Activated CD4-positive, alpha-beta T cell treated with anti-CD3 and anti-CD28 coated beads, Interleukin-2, amount 10 ng/mL, durations not matched to agents 24 days and 14 days (primary cell): ENCODE measurements at regions not wholly inside any gene's neighbourhood (a gene's known extent, or its start where the extent isn't known, plus 50 kb on each side); places are given as distances from the start of the nearest gene placed in this dataset.
"Not testable (repeated sequence)": the region's sequence is repeated elsewhere in the genome, so short reads cannot be mapped to it uniquely, and the experiment has no call there.

ENCODE experiments used
- DNase-seq: peaks from one replicate; pipeline ENCODE4 v3.0.0; 2022
- H3K27ac Mint-ChIP-seq: one replicate; pipeline ENCODE4 v1.8.0; 2022; ENCODE audit warnings: mild to moderate bottlenecking, mixed read lengths
- H3K27me3 Mint-ChIP-seq: one replicate; pipeline ENCODE4 v1.8.0; 2022; ENCODE audit warnings: mixed read lengths
- H3K36me3 Mint-ChIP-seq: one replicate; pipeline ENCODE4 v1.8.0; 2022; ENCODE audit warnings: low read depth, mild to moderate bottlenecking, mixed read lengths
- H3K4me1 Mint-ChIP-seq: one replicate; pipeline ENCODE4 v1.8.0; 2021; ENCODE audit warnings: mixed read lengths
- H3K4me3 Mint-ChIP-seq: one replicate; pipeline ENCODE4 v1.8.0; 2022; ENCODE audit warnings: mild to moderate bottlenecking, moderate library complexity, mixed read lengths
- H3K9me3 Mint-ChIP-seq: one replicate; pipeline ENCODE4 v1.8.0; 2021; ENCODE audit warnings: mixed read lengths
- intact Hi-C: fragments of 100-400 bp; cut with micrococcal nuclease; formaldehyde crosslinking; loops from one replicate; pipeline ENCODE4 v1.15.1; 2023

GRCh38 chr13:19123502-19123901 lies 58.1 kb downstream of the TUBA3C start:
- no peaks in the 10 kb centered on the region for H3K36me3 Mint-ChIP-seq
- no peak overlapping the region for H3K4me3 Mint-ChIP-seq
- intact Hi-C loops: no loop called here

DNA sequence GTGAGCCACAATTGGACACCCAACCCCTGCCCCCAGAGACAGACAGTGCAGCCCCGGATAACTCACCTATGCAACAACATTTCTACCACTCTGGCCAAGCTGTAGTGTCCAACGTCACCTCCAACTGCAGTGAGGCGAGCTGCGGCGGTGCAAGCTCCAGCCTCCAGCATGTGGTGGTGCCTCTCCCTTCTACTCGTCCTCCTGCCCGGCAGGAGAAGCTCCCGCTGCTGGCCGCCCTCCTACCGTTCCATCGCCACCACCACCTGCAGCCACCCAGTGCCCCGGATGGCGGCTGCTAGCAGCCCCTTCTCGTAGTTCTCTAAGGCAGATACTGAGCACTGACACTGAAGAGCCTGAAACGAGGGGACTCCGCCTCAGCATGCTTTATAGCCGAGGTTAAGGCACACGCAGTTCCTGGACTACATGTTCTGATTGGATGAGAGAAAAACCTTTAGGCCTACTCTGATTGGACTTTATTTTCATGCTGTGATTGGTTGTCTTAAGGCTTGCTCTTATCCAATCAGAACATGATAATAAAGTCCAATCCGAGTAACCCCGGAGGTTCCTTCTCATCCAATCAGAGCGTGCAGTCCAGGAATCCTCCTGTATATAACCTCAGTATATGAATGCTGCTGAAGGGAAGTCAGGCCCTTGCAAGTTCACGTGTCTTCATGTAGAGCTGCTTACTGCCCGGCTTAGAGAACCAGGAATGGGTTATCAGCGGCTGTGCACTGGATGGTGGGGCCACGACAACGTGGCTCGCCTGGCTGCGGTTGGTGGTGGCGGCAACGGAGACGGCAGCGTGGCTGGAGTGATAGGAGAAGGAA lies 63.5 kb downstream of the TUBA3C start:
- H3K4me1 Mint-ChIP-seq: no peaks in the 10 kb centered on the region
- H3K27ac Mint-ChIP-seq: no peak overlapping the region

More at GRCh38 chr13:19123502-19123901, 58.1 kb downstream of the TUBA3C start:
- no peaks in the 10 kb centered on the region for H3K4me1 Mint-ChIP-seq
- no peak for DNase-seq
- H3K9me3 Mint-ChIP-seq: peaks cover 5% of the 10 kb centered on the region
- H3K27me3 Mint-ChIP-seq: no peaks in the 10 kb centered on the region
- H3K27ac Mint-ChIP-seq: no peak overlapping the region

DNA sequence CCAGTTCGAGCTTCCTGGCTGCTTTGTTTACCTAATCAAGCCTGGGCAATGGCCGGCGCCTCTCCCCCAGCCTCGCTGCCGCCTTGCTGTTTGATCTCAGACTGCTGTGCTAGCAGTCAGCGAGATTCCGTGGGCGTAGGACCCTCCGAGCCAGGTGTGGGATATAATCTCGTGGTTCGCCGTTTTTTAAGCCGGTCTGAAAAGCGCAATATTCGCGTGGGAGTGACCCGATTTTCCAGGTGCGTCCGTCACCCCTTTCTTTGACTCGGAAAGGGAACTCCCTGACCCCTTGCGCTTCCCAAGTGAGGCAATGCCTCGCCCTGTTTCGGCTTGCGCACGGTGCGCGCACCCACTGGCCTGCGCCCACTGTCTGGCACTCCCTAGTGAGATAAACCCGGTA lies 72.4 kb downstream of the TUBA3C start:
- H3K4me3 Mint-ChIP-seq, H3K27me3 Mint-ChIP-seq, H3K4me1 Mint-ChIP-seq, intact Hi-C loops, H3K36me3 Mint-ChIP-seq, H3K27ac Mint-ChIP-seq, H3K9me3 Mint-ChIP-seq, DNase-seq: not testable (repeated sequence)

More for the DNA sequence above, 63.5 kb downstream of the TUBA3C start:
- no peaks in the 10 kb centered on the region for H3K27me3 Mint-ChIP-seq
- no peak overlapping the region for H3K4me3 Mint-ChIP-seq
- no peak for DNase-seq
- intact Hi-C loops: no loop called here
- H3K9me3 Mint-ChIP-seq: peaks cover 5% of the 10 kb centered on the region
- no peaks in the 10 kb centered on the region for H3K36me3 Mint-ChIP-seq

GRCh38 chr13:19103140-19103539 lies 78.5 kb downstream of the TUBA3C start:
- intact Hi-C loops: no loop called here
- Mint-ChIP-seq H3K27me3 (no peaks in the 10 kb centered on the region), H3K4me1 (no peaks in the 10 kb centered on the region)

DNA sequence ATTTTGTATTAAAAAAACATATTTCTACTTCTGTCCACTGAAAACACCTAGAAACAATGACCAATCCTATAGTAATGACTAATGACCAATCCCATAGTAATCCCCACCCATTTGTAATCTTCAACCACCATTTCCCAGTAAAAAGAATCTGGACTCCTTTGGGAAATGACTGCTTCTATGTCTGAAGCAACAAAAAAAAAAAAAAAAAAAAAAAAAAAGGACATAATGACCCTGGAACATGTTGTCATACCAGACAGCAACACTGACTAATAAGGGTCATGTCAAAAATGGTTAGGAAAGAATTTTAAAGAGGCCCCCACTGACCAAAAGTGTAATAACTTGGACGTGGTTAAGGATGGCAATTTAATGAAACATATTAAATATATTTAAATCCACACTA lies 88.3 kb downstream of the TUBA3C start:
- no peaks in the 10 kb centered on the region for H3K4me1 Mint-ChIP-seq
- H3K27me3 Mint-ChIP-seq: no peaks in the 10 kb centered on the region
- no peak overlapping the region for H3K27ac Mint-ChIP-seq
- H3K9me3 Mint-ChIP-seq: peaks cover 7% of the 10 kb centered on the region
- no peaks in the 10 kb centered on the region for H3K36me3 Mint-ChIP-seq
- no peak for DNase-seq
- H3K4me3 Mint-ChIP-seq: no peak overlapping the region
- intact Hi-C loops: no loop called here

More at GRCh38 chr13:19103140-19103539, 78.5 kb downstream of the TUBA3C start:
- no peak for DNase-seq
- no peaks in the 10 kb centered on the region for H3K9me3 Mint-ChIP-seq
- H3K27ac Mint-ChIP-seq: no peak overlapping the region
- H3K4me3 Mint-ChIP-seq: no peak overlapping the region
- H3K36me3 Mint-ChIP-seq: no peaks in the 10 kb centered on the region

- Mint-ChIP-seq H3K4me1 (no peaks in the 10 kb centered on the region), H3K4me3 (no peak overlapping the region), H3K36me3 (no peaks in the 10 kb centered on the region)
Measured at GRCh38 chr13:19090495-19090894, 91.1 kb downstream of the TUBA3C start.

DNA sequence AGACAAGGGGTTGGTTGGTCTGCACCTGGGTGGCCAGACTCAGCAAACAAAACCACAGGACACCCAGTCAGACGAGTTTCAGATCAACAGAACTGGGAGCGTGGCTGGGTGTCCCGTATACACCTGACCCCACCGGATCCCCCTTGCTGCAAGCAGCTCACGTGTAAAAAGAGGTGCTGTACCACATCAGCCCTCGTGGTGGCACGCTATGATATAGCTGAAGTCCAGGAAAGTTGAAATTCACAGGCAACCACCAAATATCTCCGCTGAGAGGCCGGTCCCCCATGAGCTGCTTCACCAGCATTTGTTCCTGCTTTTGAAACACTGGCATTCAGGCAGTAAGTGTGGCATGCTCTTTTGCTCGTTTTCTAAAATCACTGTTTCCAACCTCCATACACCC lies 92.3 kb downstream of the TUBA3C start:
- Mint-ChIP-seq H3K27ac (no peak overlapping the region), H3K36me3 (no peaks in the 10 kb centered on the region), H3K4me1 (no peaks in the 10 kb centered on the region), H3K27me3 (no peaks in the 10 kb centered on the region), H3K9me3 (peaks cover 11% of the 10 kb centered on the region), H3K4me3 (no peak overlapping the region)
- DNase-seq: no peak
- intact Hi-C loops: no loop called here

More at GRCh38 chr13:19090495-19090894, 91.1 kb downstream of the TUBA3C start:
- Mint-ChIP-seq H3K9me3 (peaks cover 7% of the 10 kb centered on the region), H3K27ac (no peak overlapping the region), H3K27me3 (no peaks in the 10 kb centered on the region)
- intact Hi-C loops: no loop called here
- DNase-seq: no peak

GRCh38 chr13:19088416-19088815 lies 93.2 kb downstream of the TUBA3C start:
- H3K4me1 Mint-ChIP-seq: no peaks in the 10 kb centered on the region

DNA sequence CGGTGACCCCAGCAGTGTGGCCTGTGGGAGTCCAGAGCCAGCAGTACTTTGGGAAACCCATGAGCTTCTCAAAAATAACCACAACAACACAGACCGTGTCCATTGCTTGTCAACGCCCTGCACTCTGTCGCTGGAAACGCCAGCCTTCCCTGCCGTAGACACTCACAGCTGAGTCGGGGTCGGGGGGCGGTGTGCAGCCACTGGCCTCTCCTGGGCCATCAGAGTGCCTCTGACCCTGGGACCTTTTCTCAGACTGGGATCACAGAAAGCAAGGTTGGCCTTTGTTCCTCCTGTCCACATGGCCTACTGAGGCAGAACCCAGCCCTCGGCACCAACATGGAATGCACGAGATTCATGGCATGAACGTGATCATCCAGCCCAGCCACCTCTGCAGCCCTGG lies 95.7 kb downstream of the TUBA3C start:
- H3K4me3 Mint-ChIP-seq: no peak overlapping the region
- no peak overlapping the region for H3K27ac Mint-ChIP-seq
- intact Hi-C loops: no loop called here
- H3K4me1 Mint-ChIP-seq: no peaks in the 10 kb centered on the region
- no peaks in the 10 kb centered on the region for H3K36me3 Mint-ChIP-seq
- DNase-seq: no peak
- H3K27me3 Mint-ChIP-seq: no peaks in the 10 kb centered on the region
- peaks cover 13% of the 10 kb centered on the region for H3K9me3 Mint-ChIP-seq

More at GRCh38 chr13:19088416-19088815, 93.2 kb downstream of the TUBA3C start:
- Mint-ChIP-seq H3K4me3 (no peak overlapping the region), H3K27ac (no peak overlapping the region), H3K36me3 (no peaks in the 10 kb centered on the region), H3K9me3 (peaks cover 11% of the 10 kb centered on the region), H3K27me3 (no peaks in the 10 kb centered on the region)
- no peak for DNase-seq
- intact Hi-C loops: no loop called here

- H3K4me3 Mint-ChIP-seq: no peak overlapping the region
Measured at GRCh38 chr13:19085258-19085657, 96.4 kb downstream of the TUBA3C start.

DNA sequence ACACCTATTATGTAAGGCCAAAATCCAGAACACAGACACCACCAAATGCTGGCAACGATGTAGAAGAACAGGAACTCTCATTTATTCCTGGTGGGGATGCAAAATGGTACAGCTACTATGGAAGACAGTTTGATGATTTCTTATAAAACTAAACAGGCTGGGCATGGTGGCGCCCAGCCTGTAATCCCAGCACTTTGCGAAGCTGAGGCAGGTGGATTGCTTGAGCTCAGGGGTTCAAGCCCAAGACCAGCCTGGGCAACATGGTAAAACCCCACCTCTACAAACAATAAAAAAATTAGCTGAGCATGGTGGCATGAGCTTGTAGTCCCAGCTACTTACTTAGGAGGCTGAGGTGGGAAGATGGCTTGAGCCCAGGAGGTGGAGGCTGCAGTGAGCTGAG lies 98.3 kb downstream of the TUBA3C start:
- no peaks in the 10 kb centered on the region for H3K36me3 Mint-ChIP-seq
- no peaks in the 10 kb centered on the region for H3K27me3 Mint-ChIP-seq
- intact Hi-C loops: no loop called here
- no peak for DNase-seq
- no peak overlapping the region for H3K27ac Mint-ChIP-seq
- H3K9me3 Mint-ChIP-seq: peaks cover 9% of the 10 kb centered on the region
- H3K4me1 Mint-ChIP-seq: no peaks in the 10 kb centered on the region
- no peak overlapping the region for H3K4me3 Mint-ChIP-seq

More at GRCh38 chr13:19085258-19085657, 96.4 kb downstream of the TUBA3C start:
- Mint-ChIP-seq H3K27me3 (no peaks in the 10 kb centered on the region), H3K4me1 (no peaks in the 10 kb centered on the region), H3K9me3 (peaks cover 13% of the 10 kb centered on the region), H3K36me3 (no peaks in the 10 kb centered on the region), H3K27ac (no peak overlapping the region)
- DNase-seq: no peak
- intact Hi-C loops: no loop called here

DNA sequence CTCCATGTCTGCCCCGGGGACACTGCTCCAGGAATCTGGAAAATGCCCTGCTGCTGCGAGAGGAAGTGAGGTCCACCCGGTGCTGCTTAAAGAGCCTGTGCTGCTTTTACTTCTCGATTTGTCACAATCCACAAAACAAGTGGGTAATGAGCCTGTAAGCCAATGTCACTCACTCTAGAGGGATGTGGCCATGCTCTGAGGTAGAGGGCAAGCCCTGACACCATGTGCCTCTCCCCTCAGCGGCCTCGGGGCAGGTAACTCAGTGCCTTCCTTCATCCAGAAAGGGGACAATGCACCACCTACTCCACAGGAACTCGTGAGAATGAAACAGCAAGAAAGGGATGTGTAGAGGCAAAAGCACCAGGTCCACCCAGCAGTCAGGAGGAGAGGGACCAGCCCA lies 106.2 kb downstream of the TUBA3C start:
- Mint-ChIP-seq H3K4me1 (no peaks in the 10 kb centered on the region), H3K27ac (no peak overlapping the region), H3K4me3 (no peak overlapping the region), H3K9me3 (peaks cover 12% of the 10 kb centered on the region), H3K27me3 (no peaks in the 10 kb centered on the region), H3K36me3 (no peaks in the 10 kb centered on the region)
- intact Hi-C loops: no loop called here
- no peak for DNase-seq

- no peak for DNase-seq
- H3K36me3 Mint-ChIP-seq: no peaks in the 10 kb centered on the region
- no peaks in the 10 kb centered on the region for H3K27me3 Mint-ChIP-seq
- intact Hi-C loops: no loop called here
- peaks cover 12% of the 10 kb centered on the region for H3K9me3 Mint-ChIP-seq
- H3K4me3 Mint-ChIP-seq: no peak overlapping the region
- H3K4me1 Mint-ChIP-seq: no peaks in the 10 kb centered on the region
- no peak overlapping the region for H3K27ac Mint-ChIP-seq
Measured at GRCh38 chr13:19074519-19074918, 107.1 kb downstream of the TUBA3C start.

DNA sequence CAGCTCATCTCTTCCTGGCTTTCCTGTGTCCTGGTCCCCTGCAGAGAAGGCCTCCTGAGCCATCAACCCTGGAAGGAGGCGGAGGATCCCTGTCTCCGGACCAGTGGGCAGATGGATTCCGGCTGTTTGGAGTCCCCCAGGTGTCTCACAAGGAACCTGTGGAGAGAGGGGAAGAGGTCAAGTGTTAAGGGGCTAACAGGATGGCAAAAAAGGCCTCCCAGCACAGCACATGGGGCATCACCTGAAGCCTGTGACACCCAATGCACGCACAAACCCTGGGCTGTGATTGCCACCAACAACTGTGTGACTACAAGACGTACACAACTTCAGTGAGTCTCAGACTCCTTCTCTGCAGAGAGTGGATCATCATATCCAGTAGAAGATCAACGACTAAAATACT lies 107.5 kb downstream of the TUBA3C start:
- H3K27me3 Mint-ChIP-seq, DNase-seq, H3K27ac Mint-ChIP-seq, H3K36me3 Mint-ChIP-seq, intact Hi-C loops, H3K4me3 Mint-ChIP-seq, H3K4me1 Mint-ChIP-seq: not testable (repeated sequence)
- peaks cover 12% of the 10 kb centered on the region for H3K9me3 Mint-ChIP-seq
